HepG2 (cell line): ENCODE measurements at regions not wholly inside any gene's neighbourhood (a gene's known extent, or its start where the extent isn't known, plus 50 kb on each side); places are given as distances from the start of the nearest gene placed in this dataset.

Experiments
- EP300 ChIP-seq, 3 experiments: sonication (generic) in 1 of 3; formaldehyde crosslinking in 1 of 3; IDR thresholded peaks; 2 replicates each; pipeline versions ENCODE4 v1.5.1 to v1.6.1; 2011 to 2020; ENCODE audit warnings: low read depth in 2 of 3, low read length in 2 of 3, borderline replicate concordance in 1 of 3, improper control_type of control experiment in 1 of 3, mild to moderate bottlenecking in 1 of 3, missing genetic modification reagents in 1 of 3, moderate library complexity in 1 of 3
- RCOR2 ChIP-seq: IDR thresholded peaks from 2 replicates; pipeline ENCODE4 v1.6.1; 2016; ENCODE audit warnings: missing biosample characterization, missing genetic modification reagents
- SRSF9 ChIP-seq: fragments of 200-400 bp; formaldehyde crosslinking; IDR thresholded peaks from 2 replicates; pipeline ENCODE4 v1.6.1; 2018; ENCODE audit warnings: borderline replicate concordance, mild to moderate bottlenecking, low read depth, low read length; ENCODE audit not compliant: insufficient read depth, poor library complexity, severe bottlenecking
- ZNF556 ChIP-seq: sonication (generic); formaldehyde crosslinking; IDR thresholded peaks from 2 replicates; pipeline ENCODE4 v1.4.0; 2020; ENCODE audit warnings: mild to moderate bottlenecking, missing genetic modification reagents, borderline replicate concordance
- TF ChIP-seq, protein P1 (sequence below): sonication (generic); formaldehyde crosslinking; IDR thresholded peaks from 2 replicates; pipeline ENCODE4 v1.4.0; 2020; ENCODE audit warnings: missing genetic modification reagents

DNA sequence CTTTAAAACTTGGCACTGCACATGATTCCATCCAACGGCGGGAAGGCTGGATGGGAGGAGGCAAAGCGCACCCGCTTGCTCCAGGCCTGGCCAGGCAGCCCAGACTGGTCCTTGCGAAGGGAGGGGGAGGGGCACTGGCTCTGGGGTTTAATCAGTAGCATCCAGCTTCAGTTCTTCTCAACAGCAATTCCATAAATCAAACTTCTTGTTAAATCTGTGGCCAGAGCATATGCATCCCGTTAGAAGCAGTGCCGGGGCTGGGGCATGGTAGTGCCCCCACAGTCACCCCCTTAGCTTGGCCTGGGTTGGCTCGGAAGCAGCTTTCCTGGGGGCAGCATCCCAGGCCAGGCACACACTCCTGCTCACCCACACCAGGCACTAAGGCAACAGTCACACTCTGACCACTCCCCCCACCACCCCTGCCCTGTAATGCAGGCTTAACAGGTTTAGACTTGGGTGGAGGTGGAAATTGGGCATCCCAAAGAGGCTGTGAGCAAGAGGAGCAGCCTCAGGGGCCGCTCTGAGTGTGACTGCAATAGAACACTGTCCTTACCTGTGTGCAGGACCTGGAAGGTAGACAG is 94.1 kb upstream of the CASZ1 start:
- TF ChIP-seq EP300 (IDR thresholded peaks at IDR 0.05; ENCODE audit: low read depth in 2 of 2, low read length in 2 of 2): no peak
- TF ChIP-seq EP300 (CRISPR knock-in tag; IDR thresholded peaks at IDR 0.05; ENCODE audit: borderline replicate concordance): no peak
- no peak for TF ChIP-seq RCOR2 (CRISPR knock-in tag)
- no peak for TF ChIP-seq ZNF556
- TF ChIP-seq, protein P1, sequence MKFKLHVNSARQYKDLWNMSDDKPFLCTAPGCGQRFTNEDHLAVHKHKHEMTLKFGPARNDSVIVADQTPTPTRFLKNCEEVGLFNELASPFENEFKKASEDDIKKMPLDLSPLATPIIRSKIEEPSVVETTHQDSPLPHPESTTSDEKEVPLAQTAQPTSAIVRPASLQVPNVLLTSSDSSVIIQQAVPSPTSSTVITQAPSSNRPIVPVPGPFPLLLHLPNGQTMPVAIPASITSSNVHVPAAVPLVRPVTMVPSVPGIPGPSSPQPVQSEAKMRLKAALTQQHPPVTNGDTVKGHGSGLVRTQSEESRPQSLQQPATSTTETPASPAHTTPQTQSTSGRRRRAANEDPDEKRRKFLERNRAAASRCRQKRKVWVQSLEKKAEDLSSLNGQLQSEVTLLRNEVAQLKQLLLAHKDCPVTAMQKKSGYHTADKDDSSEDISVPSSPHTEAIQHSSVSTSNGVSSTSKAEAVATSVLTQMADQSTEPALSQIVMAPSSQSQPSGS (CRISPR knock-in tag): no peak
- no peak for TF ChIP-seq SRSF9
